ENCODE measurements at regions not wholly inside any gene's neighbourhood (a gene's known extent, or its start where the extent isn't known, plus 50 kb on each side); places are given as distances from the start of the nearest gene placed in this dataset.
"Not testable (repeated sequence)": the region's sequence is repeated elsewhere in the genome, so short reads cannot be mapped to it uniquely, and the experiment has no call there.

DNA sequence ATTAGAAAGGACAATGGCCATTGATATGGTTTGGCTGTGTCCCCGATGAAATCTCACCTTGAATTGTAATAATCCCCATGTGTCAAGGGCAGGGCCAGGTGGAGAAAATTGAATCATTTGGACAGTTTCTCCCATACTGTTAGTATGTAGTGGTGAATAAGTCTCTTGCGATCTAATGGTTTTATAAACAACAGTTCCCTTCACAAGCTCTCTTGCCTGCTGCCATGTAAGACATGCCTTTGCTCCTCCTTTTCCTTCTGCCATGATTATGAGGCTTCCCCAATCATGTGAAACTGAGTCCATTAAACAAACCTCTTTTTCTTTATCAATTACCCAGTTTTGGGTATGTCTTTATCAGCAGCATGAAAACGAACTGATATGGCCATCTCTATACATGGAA is 302.7 kb downstream of the SFMBT2 start:
- DNase-seq, result no peak

DNA sequence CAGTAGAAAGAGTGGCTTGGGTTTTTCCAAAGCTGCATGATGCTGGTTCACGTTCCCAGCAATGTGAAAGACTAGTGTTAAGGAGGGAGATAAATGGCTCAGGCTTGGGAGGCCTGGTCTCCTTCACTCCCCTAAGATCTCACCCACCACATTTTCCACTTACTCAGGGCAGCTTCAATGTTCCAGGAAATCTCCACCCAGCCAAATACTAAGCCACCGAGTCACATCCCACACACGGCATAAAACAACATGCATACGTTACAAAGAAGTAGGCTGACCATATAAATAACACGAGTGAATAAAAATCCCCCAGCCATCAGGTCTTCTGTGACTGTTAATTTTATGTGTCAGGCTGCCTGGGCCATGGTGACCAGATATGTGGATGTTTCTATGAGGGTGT is 303.5 kb downstream of the SFMBT2 start:
- no peak for DNase-seq

GRCh38 chr10:7104379-7104778 is 306.5 kb downstream of the SFMBT2 start:
- DNase-seq, result not testable (repeated sequence)

DNA sequence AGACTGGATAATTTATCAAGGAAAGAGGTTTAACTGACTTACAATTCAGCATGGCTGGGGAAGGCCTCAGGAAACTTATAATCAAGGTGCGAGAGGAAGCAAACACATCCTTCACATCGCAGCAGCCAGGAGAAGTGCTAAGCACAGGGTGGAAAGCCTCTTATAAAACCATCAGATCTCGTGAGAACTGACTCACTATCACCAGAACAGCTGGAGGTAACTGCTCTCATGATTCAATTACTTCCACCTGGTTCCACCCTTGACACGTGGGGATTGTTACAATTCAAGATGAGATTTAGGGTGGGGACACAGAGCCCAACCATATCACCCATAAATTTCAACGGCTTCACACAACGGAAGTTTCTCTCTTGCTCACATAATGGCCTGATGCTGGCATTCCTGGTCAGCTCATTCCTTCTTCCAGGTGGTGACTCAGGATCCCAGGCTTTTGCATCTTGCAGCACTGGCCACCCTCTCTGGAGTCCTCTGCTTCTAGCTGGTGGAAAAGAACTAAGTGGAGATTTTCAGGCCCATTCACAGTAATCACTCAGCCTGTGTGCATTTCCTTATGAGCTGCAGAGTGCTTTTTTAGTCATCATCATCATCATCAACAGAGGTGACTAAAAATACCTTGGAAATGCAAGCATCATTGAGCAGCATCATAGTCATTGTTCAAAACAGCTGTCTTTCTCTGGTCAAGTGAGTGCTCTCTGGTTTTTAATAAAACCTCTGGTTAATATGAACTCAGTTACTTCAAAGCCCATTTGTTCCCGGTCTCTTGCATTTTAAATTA is 308.1 kb downstream of the SFMBT2 start:
- DNase-seq, result no peak

GRCh38 chr10:7102084-7102483 is 308.8 kb downstream of the SFMBT2 start:
- no peak for DNase-seq

GRCh38 chr10:7101451-7101850 is 309.4 kb downstream of the SFMBT2 start:
- DNase-seq, result no peak

- DNase-seq, result no peak
These were observed 310.7 kb downstream of the SFMBT2 start for GRCh38 chr10:7100032-7100702.

DNA sequence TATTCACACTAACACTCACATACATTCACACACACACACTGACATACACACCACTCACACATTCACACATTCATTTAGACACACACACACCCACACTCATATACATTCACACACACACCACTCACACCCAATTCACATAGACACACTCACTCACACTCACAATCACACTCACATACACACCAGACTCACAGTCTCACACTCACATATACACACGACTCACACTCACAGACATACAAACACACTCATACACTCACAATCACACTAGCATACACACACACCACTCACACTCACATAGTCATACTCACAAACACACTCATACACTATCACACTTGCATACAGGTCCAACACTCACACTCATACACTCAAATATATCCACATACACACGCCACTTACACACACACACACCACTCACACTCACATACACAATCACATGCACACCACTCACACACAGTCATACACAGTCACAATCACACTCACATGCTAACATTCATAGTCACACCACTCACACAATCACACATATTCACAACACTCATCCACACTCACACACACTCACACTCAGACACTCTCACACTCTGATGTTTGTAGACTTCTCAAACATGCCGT is 312.6 kb downstream of the SFMBT2 start:
- DNase-seq, result no peak

- DNase-seq, result no peak
These were observed 316.1 kb downstream of the SFMBT2 start for GRCh38 chr10:7094781-7095180.

DNA sequence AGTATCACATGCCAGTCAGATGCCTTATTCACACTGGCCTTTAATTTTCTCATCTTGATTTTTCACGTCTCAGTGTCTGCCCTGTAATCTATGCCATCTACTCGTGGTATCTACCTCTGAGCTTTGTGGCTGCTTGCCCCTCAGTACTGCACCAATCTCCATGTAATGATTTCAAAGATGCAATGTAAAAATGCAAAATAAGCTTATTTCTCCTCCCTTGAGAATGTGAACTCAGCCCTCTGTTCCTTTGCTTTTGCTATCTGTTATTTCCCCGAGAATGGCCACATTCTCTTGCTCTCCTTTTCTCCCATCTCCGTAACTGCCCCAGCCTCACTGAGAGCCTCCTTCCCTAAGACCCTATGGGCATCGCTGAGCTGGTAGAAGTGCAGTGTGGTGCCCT is 317.5 kb downstream of the SFMBT2 start:
- no peak for DNase-seq

DNA sequence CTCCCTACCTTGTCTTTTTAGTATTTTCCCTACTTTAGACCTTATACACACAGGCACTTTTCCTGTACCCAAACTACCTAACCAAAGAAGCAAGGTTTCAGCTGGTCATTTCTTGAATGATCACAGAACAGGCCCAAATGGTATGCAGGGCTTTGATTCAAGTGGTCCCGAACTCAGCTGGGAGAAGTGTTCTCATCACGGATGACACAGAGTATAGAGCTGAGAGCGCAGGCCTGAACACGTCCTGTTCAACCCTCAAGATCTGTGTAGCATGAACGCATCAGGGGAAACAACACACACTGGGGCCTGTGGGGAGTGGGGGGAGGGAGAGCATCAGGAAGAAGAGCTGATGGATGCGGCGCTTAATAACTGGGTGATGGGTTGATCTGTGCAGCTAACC is 318.2 kb downstream of the SFMBT2 start:
- no peak for DNase-seq

- no peak for DNase-seq
These were observed 320.3 kb downstream of the SFMBT2 start for GRCh38 chr10:7090529-7090928.

GRCh38 chr10:7085913-7086589 is 324.8 kb downstream of the SFMBT2 start:
- no peak for DNase-seq

DNA sequence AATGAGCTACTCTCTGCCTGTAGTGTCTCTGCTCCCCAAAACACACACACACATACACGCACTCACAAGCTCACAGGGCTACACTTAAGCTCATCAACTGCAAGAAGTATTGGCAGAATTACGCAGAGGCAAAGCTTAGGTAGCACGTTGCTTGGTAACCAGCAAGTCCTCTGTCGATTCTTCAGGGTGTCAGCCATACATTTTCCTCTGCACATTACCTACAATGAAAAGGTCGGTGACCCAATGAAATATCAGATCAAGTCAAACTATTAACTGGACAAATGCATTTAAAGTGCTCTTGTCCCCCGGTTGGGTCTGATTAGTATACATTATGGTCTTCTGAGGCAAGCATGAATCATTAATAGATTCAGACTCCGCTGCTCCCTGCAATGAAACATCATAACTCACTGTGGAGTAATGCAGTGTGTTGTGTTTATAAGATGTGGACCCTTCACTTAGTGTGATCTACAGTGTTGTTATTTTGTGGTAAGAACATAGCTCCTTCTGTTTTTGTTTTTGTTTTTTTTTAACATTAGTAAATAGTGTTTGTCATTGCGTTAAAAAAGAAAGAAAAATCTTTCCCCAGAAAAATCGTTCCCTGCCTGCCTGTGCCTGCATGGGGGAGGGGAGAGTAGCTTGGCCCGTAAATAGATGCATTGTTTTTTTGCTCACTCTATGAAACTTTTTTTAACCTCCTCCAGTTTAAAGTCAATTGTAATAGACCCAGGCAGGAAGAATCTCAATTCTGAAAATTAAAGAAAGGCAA is 325.5 kb downstream of the SFMBT2 start:
- no peak for DNase-seq

DNA sequence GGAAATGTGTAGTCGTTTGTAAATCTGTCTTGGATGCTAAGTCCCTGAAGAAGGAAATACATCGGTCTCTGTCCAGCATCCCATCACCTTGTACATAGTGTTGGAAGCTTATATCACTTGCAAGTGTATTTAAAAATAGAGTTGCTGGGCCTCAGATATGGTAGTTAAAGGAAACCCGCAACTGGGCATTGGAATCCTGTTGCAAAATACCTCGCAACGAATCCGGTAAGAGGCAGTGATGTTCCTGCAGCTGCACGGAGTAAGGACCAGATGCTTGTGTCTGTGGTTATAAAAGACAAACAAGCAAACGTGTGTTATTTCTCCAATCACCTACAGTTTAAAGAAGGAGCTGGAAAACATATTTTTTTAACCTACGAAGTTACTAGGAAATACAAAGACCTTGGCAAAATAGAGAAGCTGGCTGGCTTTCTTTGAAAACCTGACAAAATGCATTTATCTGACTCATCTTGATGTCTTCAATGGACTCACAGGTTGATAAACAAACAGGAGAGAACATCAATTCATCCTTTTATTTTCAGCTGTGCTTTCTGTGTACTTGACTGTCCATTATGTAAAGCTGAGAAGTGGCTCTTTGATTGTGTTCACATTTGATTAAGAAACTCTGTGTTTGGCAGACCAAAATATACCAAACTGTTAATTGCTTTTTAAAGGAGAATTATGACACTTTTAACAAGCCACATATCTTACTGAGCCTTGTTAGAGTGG is 326.4 kb downstream of the SFMBT2 start:
- DNase-seq, result no peak

GRCh38 chr10:7082967-7083366 is 327.9 kb downstream of the SFMBT2 start:
- no peak for DNase-seq

DNA sequence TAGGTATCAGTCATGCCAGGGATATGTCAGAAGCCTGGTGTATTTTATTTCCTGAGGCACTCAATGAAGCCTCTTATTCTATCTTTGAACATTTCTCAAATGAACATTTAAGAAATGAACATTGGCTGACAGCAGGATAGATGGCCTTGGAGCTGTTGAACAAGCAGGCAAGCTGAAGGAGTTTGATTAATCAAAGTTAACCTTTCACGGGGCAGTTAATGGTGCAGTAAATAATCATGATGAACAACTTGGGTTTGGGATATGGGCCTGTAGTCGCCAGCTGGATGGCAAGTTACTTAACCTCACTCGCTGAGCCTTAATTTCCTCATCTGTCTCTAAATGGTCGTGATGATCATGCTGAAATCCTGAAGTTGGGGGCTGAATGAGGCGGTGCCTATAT is 333.0 kb downstream of the SFMBT2 start:
- DNase-seq, result no peak

GRCh38 chr10:7075851-7076250 is 335.0 kb downstream of the SFMBT2 start:
- DNase-seq, result no peak

DNA sequence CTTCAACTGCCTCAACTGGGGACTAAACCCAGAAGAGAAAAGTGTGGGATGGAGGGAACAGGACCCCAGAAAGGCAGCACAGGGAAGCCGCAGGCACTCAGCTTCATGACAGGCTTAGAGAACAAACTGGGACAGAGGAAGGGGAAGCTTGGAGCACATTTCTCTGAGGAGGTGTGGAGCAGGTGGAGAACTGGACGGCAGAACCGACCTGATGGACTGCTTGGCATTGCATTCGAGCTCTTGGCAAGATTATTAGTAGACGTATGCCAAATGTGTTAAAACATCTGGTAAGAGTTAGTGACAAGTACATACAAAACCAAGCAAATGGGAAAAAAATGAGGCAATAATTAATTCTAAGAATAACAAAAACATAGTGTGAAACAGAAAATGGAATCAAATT is 335.7 kb downstream of the SFMBT2 start:
- no peak for DNase-seq

DNA sequence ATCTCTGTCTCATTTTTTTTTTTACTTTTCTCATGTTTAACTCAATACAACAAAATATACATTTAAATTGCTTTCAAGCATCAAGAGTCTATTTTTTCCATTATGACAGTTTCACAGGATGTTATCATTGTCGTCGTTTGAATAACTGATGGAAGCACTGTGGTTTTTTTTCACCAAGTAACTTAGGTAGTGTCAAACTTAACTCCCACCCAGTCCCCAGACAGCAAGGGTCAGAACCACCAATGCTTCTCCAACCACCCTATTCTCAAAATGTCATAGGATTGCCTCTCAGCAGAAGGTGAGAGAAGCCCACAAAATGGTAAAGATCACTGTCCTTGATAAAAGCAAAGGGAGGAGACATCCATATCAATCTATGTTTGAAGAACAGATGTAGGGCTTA is 339.4 kb downstream of the SFMBT2 start:
- no peak for DNase-seq

DNA sequence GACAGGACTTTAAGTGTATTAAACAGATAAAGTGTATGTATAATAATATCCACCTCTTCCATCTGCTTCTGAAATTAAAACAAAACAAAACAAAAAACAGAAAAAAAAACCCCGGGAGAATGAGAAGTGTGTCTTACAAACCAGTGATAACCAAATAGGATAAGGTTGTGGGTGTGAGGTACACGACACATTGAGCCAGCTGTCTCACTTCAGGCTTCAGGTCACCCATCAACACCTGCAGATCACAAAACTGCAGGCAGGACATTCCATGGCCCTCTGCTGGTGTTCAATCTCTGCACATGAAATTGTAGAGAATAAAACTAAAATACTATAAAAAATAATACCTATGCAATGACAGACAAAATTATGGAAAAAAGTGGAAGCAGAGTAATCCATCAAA is 339.9 kb downstream of the SFMBT2 start:
- DNase-seq, result no peak

- no peak for DNase-seq
These were observed 341.1 kb downstream of the SFMBT2 start for GRCh38 chr10:7069706-7070105.
